ENCODE measurements at regions not wholly inside any gene's neighbourhood (a gene's known extent, or its start where the extent isn't known, plus 50 kb on each side); places are given as distances from the start of the nearest gene placed in this dataset.

- intact Hi-C loops (cut with micrococcal nuclease): no loop called here
Measured at GRCh38 chr6:118761645-118762044, 110.3 kb upstream of the CEP85L start.

- intact Hi-C loops (cut with micrococcal nuclease): no loop called here
Measured at GRCh38 chr6:118758946-118759345, 107.6 kb upstream of the CEP85L start.

- intact Hi-C loops (cut with micrococcal nuclease): no loop called here
Measured at GRCh38 chr6:118755941-118756646, 104.7 kb upstream of the CEP85L start.

GRCh38 chr6:118752803-118753202 lies 101.4 kb upstream of the CEP85L start:
- intact Hi-C loops (cut with micrococcal nuclease): no loop called here

- intact Hi-C loops (cut with micrococcal nuclease): no loop called here
Measured at GRCh38 chr6:118751072-118751471, 99.7 kb upstream of the CEP85L start.

- intact Hi-C loops (cut with micrococcal nuclease): no loop called here
Measured at GRCh38 chr6:118750143-118750542, 98.8 kb upstream of the CEP85L start.

GRCh38 chr6:118748311-118749062 lies 97.1 kb upstream of the CEP85L start:
- intact Hi-C loops (cut with micrococcal nuclease): no loop called here

GRCh38 chr6:118746825-118747174 lies 95.4 kb upstream of the CEP85L start:
- intact Hi-C loops (cut with micrococcal nuclease): no loop called here

GRCh38 chr6:118746145-118746824 lies 94.9 kb upstream of the CEP85L start:
- intact Hi-C loops (cut with micrococcal nuclease): no loop called here

GRCh38 chr6:118745156-118745555 lies 93.8 kb upstream of the CEP85L start:
- intact Hi-C loops (cut with micrococcal nuclease): no loop called here

GRCh38 chr6:118744261-118744941 lies 93.0 kb upstream of the CEP85L start:
- intact Hi-C loops (cut with micrococcal nuclease): no loop called here

- intact Hi-C loops (cut with micrococcal nuclease): no loop called here
Measured at GRCh38 chr6:118743746-118744145, 92.4 kb upstream of the CEP85L start.

- intact Hi-C loops (cut with micrococcal nuclease): no loop called here
Measured at GRCh38 chr6:118740372-118740771, 89.0 kb upstream of the CEP85L start.

- intact Hi-C loops (cut with micrococcal nuclease): no loop called here
Measured at GRCh38 chr6:118739696-118740353, 88.4 kb upstream of the CEP85L start.

- intact Hi-C loops (cut with micrococcal nuclease): no loop called here
Measured at GRCh38 chr6:118736440-118736839, 85.0 kb upstream of the CEP85L start.

GRCh38 chr6:118735320-118735719 lies 83.9 kb upstream of the CEP85L start:
- intact Hi-C loops (cut with micrococcal nuclease): no loop called here

GRCh38 chr6:118725944-118726343 lies 74.6 kb upstream of the CEP85L start:
- intact Hi-C loops (cut with micrococcal nuclease): loop anchor here (1.0 to 2.0 kb wide), 3 partner anchors 45 to 75 kb away; partner anchors contain the start of gene CEP85L

GRCh38 chr6:118724211-118724610 lies 72.8 kb upstream of the CEP85L start:
- intact Hi-C loops (cut with micrococcal nuclease): loop anchor here (1.0 to 2.0 kb wide), 3 partner anchors 14 to 53 kb away; no protein-coding TSS in a partner anchor

- intact Hi-C loops (cut with micrococcal nuclease): no loop called here
Measured at GRCh38 chr6:118722829-118723813, 71.7 kb upstream of the CEP85L start.

- intact Hi-C loops (cut with micrococcal nuclease): no loop called here
Measured at GRCh38 chr6:118720125-118720473, 68.7 kb upstream of the CEP85L start.
